HepG2 (cell line): ENCODE measurements at regions not wholly inside any gene's neighbourhood (a gene's known extent, or its start where the extent isn't known, plus 50 kb on each side); places are given as distances from the start of the nearest gene placed in this dataset.

Source experiments
- ATAC-seq: fragments of 200-7000 bp; cut with Tn5 transposase; 3 replicates; pipeline ENCODE4 v1.9.1; 2020; ENCODE audit warnings: mild to moderate bottlenecking, moderate library complexity
- BruUV-seq: library from RNA; stranded (reverse); fragments of 400-500 nt; replicated peaks from 2 replicates; lab custom pipeline; 2021; lab: Mats Ljungman, UMichigan
- CTCF ChIA-PET: fragments of 300-600 bp; formaldehyde crosslinking; extraction: SDS; loops from one replicate; lab custom pipeline; 2021; ENCODE audit warnings: low total read pairs, inconsistent platforms, low intra/inter-chr PET ratio; lab: Yijun Ruan, JAX
- POLR2A ChIA-PET: fragments of 350-600 bp; sonication (Branson Sonifier 250); formaldehyde crosslinking; loops from one replicate; lab custom pipeline; 2020; ENCODE audit warnings: antibody characterized with exemption, inconsistent platforms; lab: Yijun Ruan, JAX
- DNase-seq: peaks from one replicate; pipeline ENCODE4 v3.0.0-alpha.2; 2015; ENCODE audit warnings: low spot score
- FAIRE-seq: peaks from 3 replicates; lab custom pipeline; 2011; peaks lifted over from hg19 to GRCh38; lab: Jason Lieb, UNC
- H2AFZ ChIP-seq: one replicate; pipeline ENCODE4 v1.6.1; 2011; ENCODE audit warnings: low read length, inconsistent platforms
- H3K27ac ChIP-seq: fragments of 300-600 bp; 3 replicates; pipeline ENCODE4 v1.8.0; 2011; ENCODE audit warnings: mixed run types, mild to moderate bottlenecking, mixed read lengths, low read length, inconsistent platforms; ENCODE audit not compliant: insufficient read depth; ENCODE audit errors: extremely low read length
- H3K27me3 ChIP-seq, 2 experiments: fragments of 200-600 bp in 1 of 2; 2 replicates in 1 of 2; 3 replicates in 1 of 2; pipeline versions ENCODE4 v1.6.0 to v1.8.0; 2011; ENCODE audit warnings: low read length in 2 of 2, mild to moderate bottlenecking in 2 of 2, moderate library complexity in 2 of 2, inconsistent platforms in 1 of 2; ENCODE audit not compliant: insufficient read depth in 2 of 2, control insufficient read depth in 1 of 2
- H3K36me3 ChIP-seq, 2 experiments: fragments of 200-600 bp in 1 of 2; replicated peaks in 1 of 2; 2 replicates in 1 of 2; 3 replicates in 1 of 2; pipeline versions ENCODE4 v1.5.1 to v1.8.0; 2011; ENCODE audit warnings: low read length in 2 of 2, inconsistent platforms in 1 of 2; ENCODE audit not compliant: insufficient read depth in 2 of 2, control insufficient read depth in 1 of 2
- H3K4me1 ChIP-seq: 2 replicates; pipeline ENCODE4 v1.5.1; 2012; ENCODE audit warnings: low read length, inconsistent platforms; ENCODE audit not compliant: insufficient read depth
- H3K4me2 ChIP-seq: 2 replicates; pipeline ENCODE4 v1.6.0; 2011; ENCODE audit warnings: low read depth, low read length, inconsistent platforms
- H3K4me3 ChIP-seq, 3 experiments: fragments of 200-600 bp in 1 of 3; sonication (generic), shearing (Covaris generic) in 1 of 3; replicated peaks in 1 of 3; 2 replicates each; pipeline ENCODE4 v1.5.1; 2011 to 2016; ENCODE audit warnings: low read length in 3 of 3, inconsistent platforms in 2 of 3, low read depth in 2 of 3, mild to moderate bottlenecking in 2 of 3, control low read depth in 1 of 3, mixed read lengths in 1 of 3; ENCODE audit not compliant: insufficient read depth in 1 of 3
- H3K79me2 ChIP-seq: one replicate; pipeline ENCODE4 v1.6.1; 2011; ENCODE audit warnings: low read length, inconsistent platforms; ENCODE audit not compliant: insufficient read depth
- H3K9ac ChIP-seq: 2 replicates; pipeline ENCODE4 v1.6.0; 2011; ENCODE audit warnings: mild to moderate bottlenecking, low read depth, low read length, inconsistent platforms; ENCODE audit not compliant: insufficient read depth
- H3K9me3 ChIP-seq: 2 replicates; pipeline ENCODE4 v1.5.1; 2012; ENCODE audit warnings: mild to moderate bottlenecking, low read length
- H4K20me1 ChIP-seq: 2 replicates; pipeline ENCODE4 v1.6.0; 2011; ENCODE audit warnings: inconsistent platforms, mild to moderate bottlenecking, low read length, moderate library complexity; ENCODE audit not compliant: insufficient read depth
- ATRX ChIP-seq: sonication (generic); formaldehyde crosslinking; IDR thresholded peaks from 2 replicates; pipeline ENCODE4 v1.4.0; 2020; ENCODE audit warnings: missing genetic modification reagents, borderline replicate concordance
- GATAD2A ChIP-seq: IDR thresholded peaks from 2 replicates; pipeline ENCODE4 v1.6.1; 2016
- HNRNPLL ChIP-seq: fragments of 200-400 bp; formaldehyde crosslinking; IDR thresholded peaks from 2 replicates; pipeline ENCODE4 v1.6.1; 2017; ENCODE audit warnings: mild to moderate bottlenecking, low read depth, low read length; ENCODE audit not compliant: poor library complexity, severe bottlenecking
- TAF15 ChIP-seq: fragments of 200-400 bp; formaldehyde crosslinking; IDR thresholded peaks from one replicate; pipeline ENCODE4 v1.6.1; 2018; ENCODE audit warnings: mild to moderate bottlenecking, low read depth, low read length; ENCODE audit not compliant: poor library complexity, severe bottlenecking
- ZNF407 ChIP-seq: sonication (generic); formaldehyde crosslinking; IDR thresholded peaks from one replicate; pipeline ENCODE4 v1.5.1; 2020; ENCODE audit warnings: mild to moderate bottlenecking, missing genetic modification reagents; ENCODE audit errors: not compliant biosample characterization
- ZNF430 ChIP-seq: sonication (generic); formaldehyde crosslinking; IDR thresholded peaks from 2 replicates; pipeline ENCODE4 v1.9.0; 2021; ENCODE audit warnings: mild to moderate bottlenecking, missing genetic modification reagents
- WGBS: methylation state at CpG from one replicate; pipeline ENCODE4 v1.1.6; 2017; ENCODE audit warnings: low lambda C conversion rate; 5-methylcytosine and 5-hydroxymethylcytosine counted together
- in situ Hi-C: cut with HindIII; loops from 2 replicates; pipeline ENCODE4 v1.10.0; 2017; ENCODE audit warnings: low pct_unique_long_range_greater_than_20kb; ENCODE audit not compliant: extremely low pct_ligation_motif_present
- intact Hi-C: fragments of 100-400 bp; cut with micrococcal nuclease; formaldehyde crosslinking; loops from one replicate; pipeline ENCODE4 v1.10.0; 2022; ENCODE audit not compliant: unreplicated experiment
- TF ChIP-seq, protein P1 (sequence below): sonication (generic); formaldehyde crosslinking; IDR thresholded peaks from 2 replicates; pipeline ENCODE4 v1.4.0; 2020; ENCODE audit warnings: mild to moderate bottlenecking, missing genetic modification reagents

- ATAC-seq (no peak), FAIRE-seq (no peak), DNase-seq (no peak)
- in situ Hi-C loops = no loop called here
- H3K36me3 ChIP-seq = no peaks in the 10 kb centered on the region
- no peak overlapping the region for H3K4me3 ChIP-seq
- H3K27ac ChIP-seq = no peak overlapping the region
- H4K20me1 ChIP-seq = no peaks in the 10 kb centered on the region
- H2AFZ ChIP-seq = no peak overlapping the region
- ChIA-PET CTCF (no interaction called here), POLR2A (no interaction called here)
- H3K9ac ChIP-seq = no peak overlapping the region
- TF ChIP-seq ZNF430 (CRISPR knock-in tag) (no peak), ZNF407 (CRISPR knock-in tag) (no peak), ATRX (no peak), HNRNPLL (no peak), GATAD2A (no peak), TAF15 (no peak)
- TF ChIP-seq, protein P1, sequence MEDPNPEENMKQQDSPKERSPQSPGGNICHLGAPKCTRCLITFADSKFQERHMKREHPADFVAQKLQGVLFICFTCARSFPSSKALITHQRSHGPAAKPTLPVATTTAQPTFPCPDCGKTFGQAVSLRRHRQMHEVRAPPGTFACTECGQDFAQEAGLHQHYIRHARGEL = no peak
- intact Hi-C loops = no loop called here
- BruUV-seq = no TSS peak
- no peaks in the 10 kb centered on the region for H3K27me3 ChIP-seq
- peaks cover 5% of the 10 kb centered on the region; the same call in 1 of the 2 replicates for H3K9me3 ChIP-seq
- H3K4me1 ChIP-seq = no peaks in the 10 kb centered on the region
- no peaks in the 10 kb centered on the region for H3K79me2 ChIP-seq
- H3K4me2 ChIP-seq = no peak overlapping the region
- WGBS = 3% methylated on average over 3 of the region's 3 CpGs
Measured at GRCh38 chr4:11021333-11021732, 336.8 kb upstream of the CLNK start.
